Liver (tissue), 8 donors: ENCODE measurements at regions not wholly inside any gene's neighbourhood (a gene's known extent, or its start where the extent isn't known, plus 50 kb on each side); places are given as distances from the start of the nearest gene placed in this dataset.

Source experiments
- DNase-seq: peaks from one replicate; pipeline ENCODE4 v3.0.0-alpha.2; 2017; ENCODE audit warnings: low spot score
- H3K27ac ChIP-seq, 2 donors: one replicate each; pipeline ENCODE4 v1.7.0; 2013; ENCODE audit warnings: inconsistent platforms in 2 of 2, low read length in 2 of 2, control low read depth in 1 of 2, low read depth in 1 of 2, mild to moderate bottlenecking in 1 of 2
- H3K27me3 ChIP-seq, 4 donors: one replicate each; pipeline versions ENCODE4 v1.6.1 to v1.7.0; 2013; ENCODE audit warnings: low read length in 3 of 4, inconsistent platforms in 1 of 4, mild to moderate bottlenecking in 1 of 4, moderate library complexity in 1 of 4; ENCODE audit not compliant: control insufficient read depth in 4 of 4, insufficient read depth in 4 of 4
- H3K36me3 ChIP-seq, 4 donors: one replicate each; pipeline versions ENCODE4 v1.6.1 to v1.7.0; 2013; ENCODE audit warnings: low read length in 3 of 4, mild to moderate bottlenecking in 3 of 4, low read depth in 1 of 4, moderate library complexity in 1 of 4; ENCODE audit not compliant: control insufficient read depth in 4 of 4, insufficient read depth in 3 of 4
- H3K4me1 ChIP-seq, 4 donors: one replicate each; pipeline versions ENCODE4 v1.6.1 to v1.7.0; 2013; ENCODE audit warnings: low read length in 3 of 4, mild to moderate bottlenecking in 3 of 4, moderate library complexity in 1 of 4; ENCODE audit not compliant: control insufficient read depth in 4 of 4, insufficient read depth in 4 of 4
- H3K4me3 ChIP-seq, 3 donors: one replicate each; pipeline versions ENCODE4 v1.6.1 to v1.7.0; 2013; ENCODE audit warnings: low read length in 3 of 3, control low read depth in 1 of 3, low read depth in 1 of 3, mild to moderate bottlenecking in 1 of 3
- H3K9ac ChIP-seq, 2 donors: one replicate each; pipeline ENCODE4 v1.7.0; 2013; ENCODE audit warnings: low read length in 2 of 2, mild to moderate bottlenecking in 2 of 2, moderate library complexity in 2 of 2, control low read depth in 1 of 2, low read depth in 1 of 2
- H3K9me3 ChIP-seq, 4 donors: one replicate each; pipeline versions ENCODE4 v1.6.1 to v1.7.0; 2013; ENCODE audit warnings: low read length in 3 of 4; ENCODE audit not compliant: control insufficient read depth in 4 of 4
- CTCF ChIP-seq: fragments of 150-350 bp; IDR thresholded peaks from 2 replicates; pipeline ENCODE4 v1.5.1; 2017; ENCODE audit warnings: improper control_type of control experiment, low read depth, low read length; ENCODE audit not compliant: missing input control
- FOXA2 ChIP-seq: IDR thresholded peaks from 2 replicates; pipeline ENCODE4 v1.6.1; 2016; ENCODE audit warnings: antibody characterized with exemption
- GABPA ChIP-seq, 2 donors: IDR thresholded peaks in 1 of 2; conservative IDR thresholded peaks in 1 of 2; 2 replicates each; pipeline ENCODE4 v1.6.1; 2016; ENCODE audit warnings: antibody characterized with exemption in 2 of 2, mild to moderate bottlenecking in 1 of 2, moderate library complexity in 1 of 2
- HNF4A ChIP-seq, 2 donors: conservative IDR thresholded peaks; 2 replicates each; pipeline ENCODE4 v1.6.1; 2016; ENCODE audit warnings: antibody characterized with exemption in 2 of 2, mild to moderate bottlenecking in 2 of 2
- HNF4G ChIP-seq: IDR thresholded peaks from 2 replicates; pipeline ENCODE4 v1.6.1; 2016; ENCODE audit warnings: antibody characterized with exemption
- MAX ChIP-seq: IDR thresholded peaks from 2 replicates; pipeline ENCODE4 v1.6.1; 2016; ENCODE audit warnings: antibody characterized with exemption
- RAD21 ChIP-seq, 2 donors: IDR thresholded peaks; 2 replicates each; pipeline ENCODE4 v1.6.1; 2016; ENCODE audit warnings: antibody characterized with exemption in 2 of 2, mild to moderate bottlenecking in 2 of 2
- TAF1 ChIP-seq: conservative IDR thresholded peaks from 2 replicates; pipeline ENCODE4 v1.6.1; 2016; ENCODE audit warnings: antibody characterized with exemption, mild to moderate bottlenecking
- YY1 ChIP-seq: IDR thresholded peaks from 2 replicates; pipeline ENCODE4 v1.6.1; 2016; ENCODE audit warnings: antibody characterized with exemption, mild to moderate bottlenecking
- WGBS: extraction: QIAGEN DNeasy Blood & Tissue Kit; methylation state at CpG from one replicate; pipeline ENCODE4 v1.1.7; 2013; 5-methylcytosine and 5-hydroxymethylcytosine counted together
- TF ChIP-seq, protein P1 (sequence below): IDR thresholded peaks from 2 replicates; pipeline ENCODE4 v1.6.1; 2016; ENCODE audit warnings: antibody characterized with exemption
- TF ChIP-seq, protein P2 (sequence below): IDR thresholded peaks from 2 replicates; pipeline ENCODE4 v1.6.1; 2016; ENCODE audit warnings: antibody characterized with exemption, mild to moderate bottlenecking
- TF ChIP-seq, protein P3 (sequence below): IDR thresholded peaks from 2 replicates; pipeline ENCODE4 v1.6.1; 2016; ENCODE audit warnings: antibody characterized with exemption
- donor health status: healthy.
- donor health status: healthy.
- donor health status: healthy.
- donor health status: healthy.
- donor health status: healthy.

DNA sequence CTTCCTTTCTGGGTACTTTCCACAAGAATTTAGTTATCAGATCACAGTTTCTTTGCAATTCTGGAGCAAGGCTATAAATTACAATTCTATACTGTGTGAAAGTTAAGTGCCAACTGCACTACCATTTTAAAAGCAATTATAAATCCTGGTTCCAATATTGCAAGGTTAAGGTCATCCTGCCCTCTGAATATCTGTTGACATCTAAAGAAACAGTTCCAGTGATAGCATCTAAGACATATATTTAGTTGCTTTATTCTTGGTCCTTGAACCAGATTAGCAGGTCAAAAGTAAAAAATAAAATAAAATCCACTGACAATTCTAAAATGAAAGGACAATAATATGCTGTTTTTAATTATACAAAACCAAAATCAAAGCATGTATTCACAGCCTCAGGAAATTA lies 334.2 kb downstream of the ATXN7L3B start:
- no peaks in the 10 kb centered on the region for H3K36me3 ChIP-seq
- H3K4me3 ChIP-seq = no peak overlapping the region
- no peaks in the 10 kb centered on the region for H3K9me3 ChIP-seq
- H3K27me3 ChIP-seq = no peaks in the 10 kb centered on the region
- no peak overlapping the region for H3K27ac ChIP-seq
- no peak overlapping the region for H3K9ac ChIP-seq
- TF ChIP-seq YY1 (no peak), HNF4G (no peak), FOXA2 (no peak), GABPA (IDR thresholded peaks at IDR 0.05 in 1 of 2, conservative IDR thresholded peaks at IDR 0.05 in 1 of 2) (no peak), MAX (no peak), RAD21 (IDR thresholded peaks at IDR 0.05) (no peak), TAF1 (no peak), CTCF (no peak)
- TF ChIP-seq, protein P1, sequence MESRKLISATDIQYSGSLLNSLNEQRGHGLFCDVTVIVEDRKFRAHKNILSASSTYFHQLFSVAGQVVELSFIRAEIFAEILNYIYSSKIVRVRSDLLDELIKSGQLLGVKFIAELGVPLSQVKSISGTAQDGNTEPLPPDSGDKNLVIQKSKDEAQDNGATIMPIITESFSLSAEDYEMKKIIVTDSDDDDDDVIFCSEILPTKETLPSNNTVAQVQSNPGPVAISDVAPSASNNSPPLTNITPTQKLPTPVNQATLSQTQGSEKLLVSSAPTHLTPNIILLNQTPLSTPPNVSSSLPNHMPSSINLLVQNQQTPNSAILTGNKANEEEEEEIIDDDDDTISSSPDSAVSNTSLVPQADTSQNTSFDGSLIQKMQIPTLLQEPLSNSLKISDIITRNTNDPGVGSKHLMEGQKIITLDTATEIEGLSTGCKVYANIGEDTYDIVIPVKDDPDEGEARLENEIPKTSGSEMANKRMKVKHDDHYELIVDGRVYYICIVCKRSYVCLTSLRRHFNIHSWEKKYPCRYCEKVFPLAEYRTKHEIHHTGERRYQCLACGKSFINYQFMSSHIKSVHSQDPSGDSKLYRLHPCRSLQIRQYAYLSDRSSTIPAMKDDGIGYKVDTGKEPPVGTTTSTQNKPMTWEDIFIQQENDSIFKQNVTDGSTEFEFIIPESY = no peak
- TF ChIP-seq, protein P2, sequence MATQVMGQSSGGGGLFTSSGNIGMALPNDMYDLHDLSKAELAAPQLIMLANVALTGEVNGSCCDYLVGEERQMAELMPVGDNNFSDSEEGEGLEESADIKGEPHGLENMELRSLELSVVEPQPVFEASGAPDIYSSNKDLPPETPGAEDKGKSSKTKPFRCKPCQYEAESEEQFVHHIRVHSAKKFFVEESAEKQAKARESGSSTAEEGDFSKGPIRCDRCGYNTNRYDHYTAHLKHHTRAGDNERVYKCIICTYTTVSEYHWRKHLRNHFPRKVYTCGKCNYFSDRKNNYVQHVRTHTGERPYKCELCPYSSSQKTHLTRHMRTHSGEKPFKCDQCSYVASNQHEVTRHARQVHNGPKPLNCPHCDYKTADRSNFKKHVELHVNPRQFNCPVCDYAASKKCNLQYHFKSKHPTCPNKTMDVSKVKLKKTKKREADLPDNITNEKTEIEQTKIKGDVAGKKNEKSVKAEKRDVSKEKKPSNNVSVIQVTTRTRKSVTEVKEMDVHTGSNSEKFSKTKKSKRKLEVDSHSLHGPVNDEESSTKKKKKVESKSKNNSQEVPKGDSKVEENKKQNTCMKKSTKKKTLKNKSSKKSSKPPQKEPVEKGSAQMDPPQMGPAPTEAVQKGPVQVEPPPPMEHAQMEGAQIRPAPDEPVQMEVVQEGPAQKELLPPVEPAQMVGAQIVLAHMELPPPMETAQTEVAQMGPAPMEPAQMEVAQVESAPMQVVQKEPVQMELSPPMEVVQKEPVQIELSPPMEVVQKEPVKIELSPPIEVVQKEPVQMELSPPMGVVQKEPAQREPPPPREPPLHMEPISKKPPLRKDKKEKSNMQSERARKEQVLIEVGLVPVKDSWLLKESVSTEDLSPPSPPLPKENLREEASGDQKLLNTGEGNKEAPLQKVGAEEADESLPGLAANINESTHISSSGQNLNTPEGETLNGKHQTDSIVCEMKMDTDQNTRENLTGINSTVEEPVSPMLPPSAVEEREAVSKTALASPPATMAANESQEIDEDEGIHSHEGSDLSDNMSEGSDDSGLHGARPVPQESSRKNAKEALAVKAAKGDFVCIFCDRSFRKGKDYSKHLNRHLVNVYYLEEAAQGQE = no peak
- DNase-seq = no peak
- H3K4me1 ChIP-seq = no peaks in the 10 kb centered on the region

- H3K27me3 ChIP-seq = no peaks in the 10 kb centered on the region
- DNase-seq = no peak
- TF ChIP-seq TAF1 (no peak), HNF4A (conservative IDR thresholded peaks at IDR 0.05) (no peak)
- TF ChIP-seq, protein P3, sequence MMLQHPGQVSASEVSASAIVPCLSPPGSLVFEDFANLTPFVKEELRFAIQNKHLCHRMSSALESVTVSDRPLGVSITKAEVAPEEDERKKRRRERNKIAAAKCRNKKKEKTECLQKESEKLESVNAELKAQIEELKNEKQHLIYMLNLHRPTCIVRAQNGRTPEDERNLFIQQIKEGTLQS = no peak
- TF ChIP-seq, protein P2 = no peak
- no peaks in the 10 kb centered on the region for H3K4me1 ChIP-seq
- H3K36me3 ChIP-seq = no peaks in the 10 kb centered on the region
- H3K9ac ChIP-seq = no peak overlapping the region
- 73% methylated on average over 2 of the region's 2 CpGs for whole genome bisulfite sequencing
- H3K9me3 ChIP-seq = no peaks in the 10 kb centered on the region
- no peak overlapping the region for H3K4me3 ChIP-seq
- no peak overlapping the region for H3K27ac ChIP-seq
Observed at GRCh38 chr12:74885775-74886174, 323.9 kb downstream of the KCNC2 start.
